GM12891 (cell line): ENCODE measurements at regions not wholly inside any gene's neighbourhood (a gene's known extent, or its start where the extent isn't known, plus 50 kb on each side); places are given as distances from the start of the nearest gene placed in this dataset.
"Not testable (repeated sequence)": the region's sequence is repeated elsewhere in the genome, so short reads cannot be mapped to it uniquely, and the experiment has no call there.

Experiments
- DNase-seq: peaks from one replicate; pipeline ENCODE4 v3.0.0; 2011; ENCODE audit warnings: low spot score; ENCODE audit not compliant: insufficient read length
- FAIRE-seq: peaks from 2 replicates; lab custom pipeline; 2011; peaks lifted over from hg19 to GRCh38; lab: Jason Lieb, UNC
- PAX5 ChIP-seq: IDR thresholded peaks from 2 replicates; pipeline ENCODE4 v1.6.1; 2011; ENCODE audit warnings: low read length, moderate library complexity, mild to moderate bottlenecking; ENCODE audit not compliant: insufficient read depth, severe bottlenecking
- POLR2A ChIP-seq: IDR thresholded peaks from 2 replicates; pipeline ENCODE4 v1.6.1; 2011; ENCODE audit warnings: low read depth, low read length, control low read depth
- POLR2AphosphoS5 ChIP-seq: IDR thresholded peaks from 2 replicates; pipeline ENCODE4 v1.6.1; 2011; ENCODE audit warnings: low read depth, low read length, control low read depth
- POU2F2 ChIP-seq: IDR thresholded peaks from 2 replicates; pipeline ENCODE4 v1.6.1; 2011; ENCODE audit warnings: low read depth, mild to moderate bottlenecking, control low read depth, low read length, moderate library complexity
- SPI1 ChIP-seq: IDR thresholded peaks from 2 replicates; pipeline ENCODE4 v1.6.1; 2011; ENCODE audit warnings: low read depth, low read length, control low read depth
- TAF1 ChIP-seq: IDR thresholded peaks from 2 replicates; pipeline ENCODE4 v1.6.1; 2011; ENCODE audit warnings: low read depth, low read length, control low read depth

GRCh38 chr12:5310151-5310550 is 121.8 kb upstream of the NTF3 start:
- FAIRE-seq (no peak), DNase-seq (no peak)
- TF ChIP-seq POU2F2: no peak
- no peak for TF ChIP-seq SPI1
- TF ChIP-seq PAX5: no peak
- no peak for TF ChIP-seq TAF1
- TF ChIP-seq POLR2A: no peak
- no peak for TF ChIP-seq POLR2AphosphoS5

GRCh38 chr12:5317556-5317955 is 114.4 kb upstream of the NTF3 start:
- no peak for TF ChIP-seq POLR2AphosphoS5
- TF ChIP-seq TAF1: no peak
- TF ChIP-seq SPI1: no peak
- no peak for TF ChIP-seq POLR2A
- no peak for TF ChIP-seq PAX5
- no peak for TF ChIP-seq POU2F2
- no peak for DNase-seq
- FAIRE-seq: no peak

DNA sequence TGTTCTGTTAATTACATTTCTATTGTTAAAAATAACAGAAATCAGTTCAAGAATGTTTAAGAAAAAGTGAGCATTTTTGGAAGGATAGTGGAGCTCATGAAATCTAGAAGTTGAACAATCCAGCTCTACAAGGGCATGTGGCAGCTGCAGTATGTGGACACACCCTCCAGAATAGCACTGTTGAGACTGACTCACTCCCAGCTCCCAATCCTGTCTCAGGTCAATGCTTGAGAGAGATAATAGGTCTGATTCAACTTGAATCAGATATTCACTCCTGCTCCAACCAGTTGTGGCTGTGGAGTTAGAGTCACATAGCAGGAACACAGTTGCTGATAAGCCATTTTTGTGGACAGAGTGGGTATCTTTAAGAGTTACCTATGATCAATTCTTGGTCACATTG is 113.0 kb upstream of the NTF3 start:
- no peak for FAIRE-seq
- DNase-seq: no peak
- TF ChIP-seq TAF1 (no peak), POU2F2 (no peak), POLR2A (no peak), POLR2AphosphoS5 (no peak), SPI1 (no peak), PAX5 (no peak)

GRCh38 chr12:5328669-5329517 is 103.0 kb upstream of the NTF3 start:
- no peak for FAIRE-seq
- TF ChIP-seq TAF1 (no peak), POLR2A (no peak)
- no peak for DNase-seq

DNA sequence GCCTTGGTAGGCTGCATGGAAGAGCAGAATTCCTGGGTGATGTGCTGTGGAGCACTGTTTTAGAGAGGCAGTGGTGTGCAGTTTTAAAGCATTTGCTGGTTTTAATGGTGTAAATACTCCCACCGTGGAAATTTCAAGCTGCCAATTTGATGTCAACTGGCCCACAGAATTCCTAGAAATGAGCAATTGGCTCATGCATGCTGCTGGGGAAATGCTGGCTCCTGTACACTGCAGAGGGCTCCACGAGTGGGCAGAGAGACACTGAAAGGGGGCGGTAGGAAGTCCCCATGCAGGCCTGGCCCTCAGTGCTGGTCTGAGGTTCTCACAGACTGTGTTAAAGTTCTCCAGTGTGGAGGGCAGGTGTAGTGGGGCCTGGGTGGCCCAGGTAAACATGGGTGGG is 99.4 kb upstream of the NTF3 start:
- FAIRE-seq: no peak
- DNase-seq: no peak

GRCh38 chr12:5333096-5333495 is 98.8 kb upstream of the NTF3 start:
- no peak for DNase-seq
- TF ChIP-seq TAF1 (no peak), POLR2AphosphoS5 (no peak), SPI1 (no peak), POU2F2 (no peak), POLR2A (no peak), PAX5 (no peak)
- FAIRE-seq: no peak

More for the DNA sequence above, 99.4 kb upstream of the NTF3 start:
- TF ChIP-seq POU2F2 (no peak), SPI1 (no peak), PAX5 (no peak), POLR2AphosphoS5 (no peak), TAF1 (no peak), POLR2A (no peak)

GRCh38 chr12:5335069-5335468 is 96.8 kb upstream of the NTF3 start:
- TF ChIP-seq POLR2AphosphoS5 (no peak), POU2F2 (no peak), PAX5 (no peak)
- DNase-seq: no peak
- FAIRE-seq: no peak

GRCh38 chr12:5341086-5341485 is 90.8 kb upstream of the NTF3 start:
- not testable (repeated sequence) for DNase-seq, FAIRE-seq

- no peak for FAIRE-seq
- TF ChIP-seq PAX5 (no peak), POU2F2 (no peak), SPI1 (no peak), POLR2AphosphoS5 (no peak), POLR2A (no peak), TAF1 (no peak)
- no peak for DNase-seq
Measured at GRCh38 chr12:5343711-5344110, 88.2 kb upstream of the NTF3 start.

- TF ChIP-seq POLR2AphosphoS5 (no peak), POU2F2 (no peak), PAX5 (no peak), TAF1 (no peak), POLR2A (no peak), SPI1 (no peak)
- FAIRE-seq (no peak), DNase-seq (no peak)
Measured at GRCh38 chr12:5344131-5344530, 87.8 kb upstream of the NTF3 start.

DNA sequence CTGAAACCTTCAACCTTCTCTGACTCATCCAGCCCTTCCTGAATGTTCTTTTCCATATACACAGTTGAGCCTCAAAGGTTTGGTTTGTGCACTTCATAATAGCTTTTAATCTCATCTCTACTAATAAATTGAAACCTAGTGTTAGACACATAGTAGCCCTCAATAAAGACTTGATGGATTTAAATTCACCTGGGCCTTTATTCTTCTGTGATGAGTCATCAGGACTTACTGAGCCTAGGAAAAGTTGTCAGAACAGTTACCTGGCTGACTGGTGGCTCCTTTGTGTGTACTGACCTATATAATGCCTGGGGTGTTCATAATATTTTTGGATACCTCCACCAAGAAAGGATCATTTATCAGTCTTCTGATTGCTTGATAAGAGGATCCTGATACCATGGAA is 86.4 kb upstream of the NTF3 start:
- no peak for FAIRE-seq
- TF ChIP-seq TAF1 (no peak), POLR2AphosphoS5 (no peak), POU2F2 (no peak), SPI1 (no peak), PAX5 (no peak), POLR2A (no peak)
- no peak for DNase-seq
